ENCODE measurements at regions not wholly inside any gene's neighbourhood (a gene's known extent, or its start where the extent isn't known, plus 50 kb on each side); places are given as distances from the start of the nearest gene placed in this dataset.

GRCh38 chr15:68499620-68500312, 67.8 kb upstream of the ITGA11 start:
- no peak for TF ChIP-seq POLR2A (IDR thresholded peaks at IDR 0.05; ENCODE audit: low read depth, low read length)
- no peak for TF ChIP-seq TAF1 (IDR thresholded peaks at IDR 0.05; ENCODE audit: borderline replicate concordance, low read depth, low read length)

All from GM12892 (cell line).